HPDE6-E6E7 (cell line): ENCODE measurements at regions not wholly inside any gene's neighbourhood (a gene's known extent, or its start where the extent isn't known, plus 50 kb on each side); places are given as distances from the start of the nearest gene placed in this dataset.
"Not testable (repeated sequence)": the region's sequence is repeated elsewhere in the genome, so short reads cannot be mapped to it uniquely, and the experiment has no call there.

ENCODE experiments used
- DNase-seq: peaks from one replicate; pipeline ENCODE4 v3.0.0; 2011; ENCODE audit warnings: missing footprints; ENCODE audit errors: extremely low spot score

DNA sequence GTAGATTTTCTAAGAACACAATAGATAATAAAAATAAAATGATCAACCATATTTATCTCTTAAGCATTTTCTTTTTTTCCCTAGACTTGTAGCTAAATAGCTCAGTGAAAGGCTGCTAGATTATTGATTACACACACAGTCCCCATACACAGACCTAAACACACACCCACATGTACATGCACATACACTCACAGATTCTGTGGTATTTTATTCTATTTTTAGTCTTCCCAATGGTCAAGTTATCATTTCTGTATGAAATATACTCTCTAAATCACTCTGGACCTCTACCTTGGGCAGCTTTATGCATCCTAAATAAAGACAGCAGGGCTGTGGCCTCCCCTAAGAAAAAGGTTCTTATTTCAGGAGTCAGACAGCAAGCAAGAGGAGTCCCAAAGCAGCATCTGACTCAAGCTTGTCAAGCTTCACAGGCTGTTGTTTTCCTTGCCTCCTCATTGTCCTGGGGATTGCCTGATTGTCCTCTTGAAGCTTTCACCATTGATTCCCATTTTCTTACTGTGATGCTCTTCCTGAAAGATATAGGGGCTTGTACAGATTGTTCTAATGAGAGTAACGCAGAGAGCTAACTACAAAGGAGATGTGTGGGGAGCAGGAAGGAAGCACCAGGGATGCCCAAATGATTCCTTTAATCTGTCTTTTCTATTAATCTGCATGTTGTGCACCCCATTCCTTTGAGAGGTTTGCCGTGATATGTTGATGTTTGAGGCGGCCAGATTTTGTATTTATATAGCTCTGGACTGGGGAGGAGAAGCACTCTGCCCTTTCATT, 986.5 kb downstream of the PCDH17 start:
- no peak for DNase-seq

GRCh38 chr13:58619396-58620113, 988.0 kb downstream of the PCDH17 start:
- DNase-seq = no peak

GRCh38 chr13:58620176-58620575, 988.6 kb downstream of the PCDH17 start:
- DNase-seq = no peak

GRCh38 chr13:58625703-58626389, 994.3 kb downstream of the PCDH17 start:
- DNase-seq = no peak

GRCh38 chr13:58630794-58631193, 999.2 kb downstream of the PCDH17 start:
- DNase-seq = no peak

DNA sequence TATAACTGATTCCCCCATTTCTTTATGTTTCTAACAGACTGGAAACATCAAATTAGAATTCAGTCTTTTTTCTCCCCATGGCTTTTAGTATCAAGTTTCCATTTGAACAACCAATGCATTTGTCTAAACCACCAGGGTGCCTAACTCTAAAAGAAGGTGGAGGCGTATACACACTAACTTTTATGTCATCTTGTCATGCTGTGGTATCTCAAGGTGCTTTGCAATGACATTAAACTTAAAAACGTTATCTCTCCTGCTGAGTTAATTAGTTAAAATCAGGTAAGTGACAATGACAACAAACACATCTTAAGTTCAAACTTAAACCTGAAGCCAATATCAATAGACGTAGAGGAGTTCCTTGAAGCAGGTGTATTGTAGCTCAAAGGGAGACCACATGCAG, 1001.7 kb downstream of the PCDH17 start:
- no peak for DNase-seq

DNA sequence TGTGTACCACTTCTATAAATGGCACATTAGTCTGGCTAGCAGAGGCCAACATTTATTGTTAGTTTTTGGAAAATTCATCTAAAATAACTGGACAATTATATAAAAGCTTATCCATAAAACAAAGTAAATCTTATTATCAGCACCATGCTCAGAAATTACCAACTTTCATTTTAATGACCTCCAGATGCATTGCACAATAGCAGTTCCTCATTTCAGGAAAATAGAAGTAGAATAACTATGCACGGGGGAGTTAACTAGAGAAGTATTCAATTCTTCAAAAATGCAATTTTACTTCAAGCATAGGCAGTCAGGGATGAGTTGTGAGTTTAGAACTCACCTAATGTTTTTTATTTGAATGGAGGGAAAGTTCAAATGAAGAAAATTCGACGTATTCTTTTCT, 1023.5 kb downstream of the PCDH17 start:
- DNase-seq = no peak

DNA sequence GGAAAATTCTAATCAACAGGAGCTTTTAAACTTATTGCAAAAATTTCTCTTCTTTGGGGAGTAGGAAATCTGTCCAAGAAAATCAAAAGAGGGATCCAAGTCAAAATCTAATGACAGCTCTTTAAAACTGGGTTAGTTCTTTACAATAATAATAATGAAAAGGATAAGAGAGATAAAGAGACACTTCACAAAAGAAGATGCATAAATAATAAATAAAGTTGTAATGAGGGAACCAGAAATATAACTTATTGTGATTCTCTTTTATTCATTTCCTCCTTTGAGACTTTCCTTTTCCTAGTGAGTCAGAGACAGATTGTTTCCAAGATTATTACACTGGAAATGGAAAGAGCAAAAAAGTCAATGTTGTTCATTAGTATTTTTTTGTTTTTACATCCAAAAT, 1029.3 kb downstream of the PCDH17 start:
- no peak for DNase-seq

GRCh38 chr13:58666331-58666730, 1034.8 kb downstream of the PCDH17 start:
- no peak for DNase-seq

DNA sequence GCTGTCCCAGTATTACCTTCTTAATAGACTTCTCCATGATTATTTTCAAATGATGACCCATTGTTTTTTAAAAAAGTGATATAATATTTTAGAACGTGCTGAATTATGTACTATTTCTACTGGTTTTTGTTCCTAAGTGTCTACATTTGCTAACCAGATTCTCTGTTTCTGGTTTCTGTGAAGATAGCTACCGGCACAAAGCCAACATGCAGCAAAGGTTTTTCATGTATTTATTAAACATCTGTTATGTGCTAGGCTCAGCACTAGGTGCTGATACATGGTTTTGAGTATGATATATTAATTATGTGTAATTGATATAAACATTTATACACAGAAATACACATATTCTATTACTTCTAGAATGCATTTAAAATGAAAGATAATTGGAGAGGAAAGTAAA, 1035.6 kb downstream of the PCDH17 start:
- no peak for DNase-seq

DNA sequence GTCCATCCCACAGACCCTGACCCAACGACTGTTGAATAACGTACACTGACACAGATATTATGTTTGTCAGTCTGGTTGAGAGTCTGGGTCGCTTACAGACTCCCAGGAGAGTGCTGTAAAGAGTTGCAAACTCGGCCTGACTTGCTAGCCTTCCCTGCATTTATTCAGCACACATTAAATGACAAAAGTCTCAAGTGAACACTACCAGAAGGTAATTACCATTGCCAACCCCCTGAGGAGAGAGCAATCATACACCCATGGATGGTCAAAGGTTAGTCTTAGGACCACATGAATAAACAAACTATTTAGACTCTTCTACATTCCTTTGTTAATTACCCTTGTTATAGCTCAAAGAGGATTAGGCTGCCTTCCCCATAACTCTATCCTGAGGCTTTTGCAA, 1048.6 kb downstream of the PCDH17 start:
- DNase-seq = no peak

DNA sequence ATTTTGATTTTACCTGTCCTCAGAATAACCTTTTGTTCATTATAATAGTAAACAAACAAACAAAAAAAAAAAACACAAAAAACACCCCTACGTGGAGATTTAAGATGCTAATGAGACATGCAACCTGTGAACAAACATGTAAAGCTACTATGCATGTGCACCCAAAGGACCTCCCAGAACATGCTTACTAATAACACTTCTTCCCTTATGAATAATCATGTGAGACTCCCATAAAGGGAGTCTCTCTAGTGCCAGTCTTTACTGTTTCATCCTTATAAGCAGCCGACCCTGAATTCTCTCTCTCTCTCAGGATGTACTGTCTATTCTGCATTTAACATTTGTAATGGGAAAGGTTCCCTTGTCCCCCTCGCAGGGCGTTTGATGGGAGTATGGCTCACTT, 1051.1 kb downstream of the PCDH17 start:
- DNase-seq = no peak

GRCh38 chr13:58687148-58687547, 1055.6 kb downstream of the PCDH17 start:
- no peak for DNase-seq

DNA sequence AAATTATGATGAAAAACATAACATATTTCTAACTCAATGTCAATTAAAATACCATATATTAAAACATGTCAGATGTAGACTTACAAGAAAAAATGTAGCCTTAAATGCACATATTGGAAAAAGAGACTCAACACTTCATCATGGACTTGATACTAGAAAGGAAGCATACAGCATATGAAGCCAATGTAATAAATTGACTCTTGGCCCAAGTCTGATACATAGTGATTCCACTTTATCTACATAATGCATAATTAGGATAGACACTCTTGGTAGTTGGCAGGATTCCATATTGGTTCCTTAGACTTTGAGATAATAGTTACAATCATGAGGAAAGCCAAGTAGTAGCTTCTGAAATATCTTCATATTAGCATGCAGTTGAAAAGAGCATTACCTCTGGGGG, 1067.0 kb downstream of the PCDH17 start:
- DNase-seq = no peak

GRCh38 chr13:58704953-58705352, 1073.4 kb downstream of the PCDH17 start:
- no peak for DNase-seq

DNA sequence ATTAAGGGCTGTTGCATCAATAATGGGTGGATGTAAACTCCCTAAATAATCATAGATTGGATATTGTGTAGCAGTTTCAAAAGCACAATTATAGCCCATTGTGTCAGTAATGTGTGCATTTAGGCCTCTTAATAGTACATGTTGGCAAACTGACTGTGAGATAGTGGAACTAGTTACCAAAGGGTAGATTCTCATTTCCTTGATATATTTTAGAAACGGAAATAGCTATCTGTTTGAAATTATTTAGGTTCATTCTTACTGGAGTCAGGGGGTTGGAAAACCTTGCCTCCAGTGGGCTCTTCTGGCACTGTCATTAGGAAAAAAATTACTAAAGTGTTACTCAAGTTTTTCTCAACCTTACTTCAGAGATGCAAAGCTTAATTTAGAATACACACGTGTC, 1074.9 kb downstream of the PCDH17 start:
- DNase-seq = no peak

DNA sequence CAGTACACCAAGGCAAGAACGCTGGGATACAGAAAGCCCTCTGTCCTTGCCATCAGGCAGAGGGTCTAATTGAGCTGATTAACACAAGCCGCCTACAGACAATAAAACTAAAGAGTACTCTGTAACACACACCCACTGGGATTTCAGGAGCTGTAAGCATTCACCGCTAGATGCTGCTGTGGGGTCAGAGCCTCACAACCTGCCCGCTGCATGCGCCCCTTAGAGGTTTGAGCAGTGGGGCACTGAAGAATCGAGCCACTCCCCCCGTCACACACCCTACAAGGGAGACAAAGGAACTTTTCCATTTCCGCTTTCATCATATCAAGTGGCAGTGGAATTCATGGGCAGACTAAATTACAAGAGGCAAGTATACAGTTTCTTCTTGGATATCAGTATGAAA, 1080.6 kb downstream of the PCDH17 start:
- DNase-seq = no peak

- not testable (repeated sequence) for DNase-seq
Observed at GRCh38 chr13:58714016-58714415, 1082.5 kb downstream of the PCDH17 start.

- no peak for DNase-seq
Observed at GRCh38 chr13:58721273-58721672, 1089.7 kb downstream of the PCDH17 start.

GRCh38 chr13:58728126-58728525, 1096.6 kb downstream of the PCDH17 start:
- no peak for DNase-seq

GRCh38 chr13:58729361-58729760, 1097.8 kb downstream of the PCDH17 start:
- DNase-seq = no peak

DNA sequence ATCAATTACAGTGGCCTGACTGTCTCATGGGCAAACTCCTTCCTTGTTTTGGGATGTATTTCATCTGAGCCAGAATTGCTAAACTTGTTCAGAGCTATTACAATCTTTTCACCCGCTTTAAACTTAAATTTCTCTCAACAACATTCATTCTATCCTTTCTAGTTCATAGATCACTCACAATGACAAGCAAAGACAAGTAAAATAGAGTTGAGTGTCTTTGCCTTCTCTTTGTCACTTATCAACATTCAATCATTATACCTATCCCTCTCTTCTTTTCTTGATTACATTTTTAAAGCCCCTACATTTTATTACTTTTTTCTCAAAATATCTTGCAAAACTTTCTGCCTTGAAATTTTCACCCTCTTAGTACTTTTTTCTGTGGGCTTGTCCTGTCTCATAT, 1113.1 kb downstream of the PCDH17 start:
- DNase-seq = no peak

DNA sequence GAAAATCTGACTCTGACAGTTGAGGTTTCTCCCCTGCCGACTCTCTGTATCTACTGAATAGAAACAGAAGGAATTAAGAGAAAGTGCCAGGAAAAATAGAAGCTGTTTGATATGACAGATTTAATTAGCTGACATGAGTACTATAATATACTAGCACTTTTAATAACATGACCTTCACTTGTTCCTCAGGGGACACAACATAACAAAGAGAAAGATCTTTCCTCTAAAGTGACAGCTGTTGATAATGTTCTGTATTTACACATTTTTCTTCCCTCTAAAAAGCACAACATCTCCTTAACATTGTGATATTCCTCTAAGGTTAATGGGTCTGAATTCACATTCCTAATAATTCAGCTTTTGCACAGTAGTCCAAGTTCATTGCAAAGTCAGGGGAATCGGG, 1136.0 kb downstream of the PCDH17 start:
- DNase-seq = no peak
